Activated T-cell treated with anti-CD3 and anti-CD28 coated beads, Interleukin-2, amount 50 U/mL, for 1 hour (primary cell): ENCODE measurements at regions not wholly inside any gene's neighbourhood (a gene's known extent, or its start where the extent isn't known, plus 50 kb on each side); places are given as distances from the start of the nearest gene placed in this dataset.

Source experiments
- DNase-seq: peaks from one replicate; pipeline ENCODE4 v3.0.0-alpha.2; 2020

DNA sequence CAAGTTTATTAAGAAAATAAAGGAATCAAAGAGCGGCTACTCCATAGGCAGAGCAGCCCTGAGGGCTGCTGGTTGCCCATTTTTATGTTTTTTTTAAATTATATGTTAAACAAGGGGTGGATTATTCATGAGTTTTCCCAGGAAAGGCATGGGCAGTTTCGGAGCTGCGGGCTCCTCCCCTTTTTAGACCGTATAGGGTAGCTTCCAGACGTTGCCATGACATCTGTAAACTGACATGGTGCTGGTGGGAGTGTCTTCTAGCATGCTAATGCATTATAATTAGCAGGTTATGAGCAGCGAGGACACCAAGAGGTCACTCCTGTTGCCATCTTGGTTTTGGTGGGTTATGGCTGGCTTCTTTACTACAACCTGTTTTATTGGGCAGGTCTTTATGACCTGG, 301.8 kb downstream of the TFAP2C start:
- DNase-seq, result no peak

DNA sequence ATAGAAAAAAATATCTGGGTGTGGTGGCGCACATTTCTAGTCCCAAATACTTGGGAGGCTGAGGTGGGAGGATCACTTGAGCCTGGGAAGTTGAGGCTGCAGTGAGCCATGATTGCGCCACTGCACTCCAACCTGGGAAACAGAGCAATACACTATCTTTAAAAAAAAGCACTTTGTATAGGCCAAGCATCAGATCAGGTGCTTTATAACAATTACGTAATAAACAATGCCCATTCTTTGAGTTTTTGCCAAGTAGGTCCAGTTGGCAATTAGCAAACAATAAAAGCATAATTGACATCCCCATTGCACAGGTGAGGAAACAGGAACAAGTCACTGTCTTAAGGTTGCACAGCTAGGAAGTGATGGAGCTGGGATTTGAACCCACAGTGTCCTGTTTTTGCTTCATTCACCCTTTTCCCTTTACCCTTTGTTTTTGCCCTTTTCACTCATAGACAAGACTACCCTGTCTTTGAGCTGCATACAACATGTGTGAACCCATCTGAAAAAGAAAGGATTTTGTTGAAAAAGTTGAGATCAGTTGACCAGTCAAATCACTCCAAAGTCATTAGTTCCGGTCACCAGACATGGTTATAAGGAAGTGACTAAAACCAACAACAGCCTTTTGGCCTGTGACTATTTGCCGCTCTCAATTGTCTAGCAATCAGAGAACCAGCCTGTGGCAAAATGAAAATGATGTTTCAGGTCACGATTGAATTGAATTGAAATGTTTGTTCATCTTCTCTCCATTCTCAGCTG, 303.6 kb downstream of the TFAP2C start:
- no peak for DNase-seq

DNA sequence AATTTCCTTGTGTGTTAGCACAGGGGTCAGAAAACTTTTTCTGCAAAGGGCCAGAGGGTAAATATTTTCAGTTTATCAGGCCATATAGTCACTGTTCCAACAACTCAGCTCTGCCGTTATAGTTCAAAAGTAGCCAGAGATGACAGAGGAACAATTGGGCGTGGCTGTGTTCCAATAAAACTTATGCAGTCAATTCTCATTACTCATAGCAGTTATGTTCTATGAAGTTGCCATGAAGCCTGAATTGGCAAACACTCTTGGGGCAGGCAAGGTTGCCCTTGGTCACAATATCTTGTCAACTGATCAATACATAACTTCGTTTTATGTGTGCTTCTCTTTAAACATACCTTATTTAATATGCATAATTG, 304.2 kb downstream of the TFAP2C start:
- DNase-seq, result no peak

DNA sequence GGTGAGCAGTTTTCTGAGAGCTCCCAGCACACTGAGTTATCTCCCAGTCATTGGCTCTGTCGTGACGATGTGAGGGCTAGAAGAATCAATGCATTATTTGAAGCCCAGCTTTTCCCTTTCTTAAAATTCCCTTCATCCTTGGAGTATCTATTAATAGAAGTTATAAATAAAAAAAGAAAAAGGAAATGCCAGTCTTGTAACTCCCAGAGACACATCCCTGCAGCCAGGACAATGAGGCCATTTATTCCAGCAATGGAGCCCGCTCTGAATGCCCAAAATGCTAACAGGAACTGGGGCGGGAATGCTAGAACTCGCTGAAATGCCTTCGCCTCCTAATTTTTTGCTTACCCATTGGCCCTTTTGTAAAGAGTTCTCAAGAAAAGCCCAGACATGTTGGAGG, 305.8 kb downstream of the TFAP2C start:
- no peak for DNase-seq

DNA sequence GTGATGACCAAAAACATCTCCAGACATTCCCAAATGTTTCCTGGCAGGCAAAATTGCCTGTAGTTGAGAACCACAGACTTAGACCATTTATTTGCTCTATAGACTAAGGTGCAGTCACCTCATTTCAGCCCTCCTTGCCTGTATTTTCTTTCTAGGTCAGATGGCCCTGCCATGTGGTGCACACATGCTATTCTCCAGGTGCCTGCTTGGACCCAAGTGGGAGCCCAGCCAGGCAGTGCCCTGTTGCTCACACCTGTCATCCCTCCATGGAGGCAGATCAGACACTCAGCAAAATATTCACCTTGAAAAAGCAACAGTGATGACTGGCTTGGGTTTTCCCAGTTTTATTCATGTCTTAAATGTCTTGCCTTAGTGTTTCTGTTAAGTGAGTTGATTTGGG, 311.4 kb downstream of the TFAP2C start:
- no peak for DNase-seq

DNA sequence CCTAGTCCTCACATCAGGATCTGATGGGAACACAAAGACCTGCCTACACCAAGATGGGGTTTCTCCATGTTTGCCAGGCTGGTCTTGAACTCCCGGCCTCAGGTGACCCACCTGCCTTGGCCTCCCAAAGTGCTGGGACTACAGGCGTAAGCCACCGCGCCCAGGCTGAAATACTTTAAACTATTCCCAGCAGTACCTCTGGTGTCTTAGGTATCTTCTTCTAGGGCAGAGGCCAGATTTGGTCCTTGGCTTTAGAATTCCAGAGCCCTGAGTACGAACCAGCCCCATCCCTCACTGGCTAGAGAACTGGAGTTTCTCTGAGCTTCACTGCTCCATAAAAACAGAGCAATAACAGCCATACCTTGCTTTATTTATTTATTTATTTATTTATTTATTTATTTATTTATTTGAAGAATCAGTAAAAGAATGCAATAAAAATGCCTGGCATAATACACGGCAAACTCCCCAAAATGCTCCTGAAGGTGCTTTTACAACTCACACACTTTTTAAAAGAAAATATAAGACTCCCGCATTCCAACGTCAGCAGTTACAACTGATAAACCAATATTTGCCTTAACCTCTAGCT, 312.1 kb downstream of the TFAP2C start:
- DNase-seq, result no peak

DNA sequence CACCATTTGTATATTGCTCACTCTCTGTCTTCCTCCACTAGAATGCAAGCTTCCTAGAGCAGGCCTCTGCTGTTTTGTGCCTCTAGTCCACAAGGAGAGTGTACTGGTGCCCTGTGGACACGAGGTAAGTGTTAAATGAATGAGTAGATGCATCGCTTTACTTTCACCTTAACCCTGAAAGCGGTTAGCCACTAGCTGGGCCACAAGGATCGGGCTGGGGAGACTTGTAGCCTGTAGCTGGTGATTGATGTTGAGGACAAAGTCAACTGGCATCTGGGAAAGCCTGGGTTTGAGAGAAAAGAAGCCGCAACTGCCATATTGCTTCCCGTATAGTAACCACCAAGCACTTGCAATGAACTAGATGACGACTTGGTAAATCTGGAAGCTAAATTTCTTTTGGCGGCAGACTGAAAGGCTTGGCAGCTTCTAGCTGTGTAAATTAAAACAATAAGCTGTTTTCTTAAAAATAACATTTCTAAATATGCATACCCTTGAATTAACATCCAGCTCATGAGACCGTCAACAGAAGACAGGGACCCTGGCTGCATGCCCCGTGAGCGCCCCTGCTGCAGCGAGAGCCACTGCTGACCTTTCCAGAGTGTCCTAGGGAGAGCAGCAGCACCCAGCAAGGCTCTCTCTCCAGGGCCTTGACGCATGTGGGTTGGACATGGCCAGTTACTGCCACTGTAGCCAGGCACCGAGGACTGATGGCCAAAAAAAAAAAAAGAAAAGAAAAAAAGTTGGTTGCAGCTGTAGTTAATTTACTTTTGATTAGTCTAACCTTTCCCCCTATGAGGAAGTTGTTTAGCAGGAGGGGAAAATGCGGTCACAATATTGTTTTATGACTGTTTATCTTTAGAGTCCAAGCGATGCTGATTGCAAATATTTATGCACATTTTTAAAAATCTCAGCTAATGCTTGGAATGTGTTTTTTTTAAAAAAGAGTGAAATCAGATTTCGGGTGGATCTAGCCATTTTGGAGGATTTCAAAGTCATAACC, 315.1 kb downstream of the TFAP2C start:
- no peak for DNase-seq

DNA sequence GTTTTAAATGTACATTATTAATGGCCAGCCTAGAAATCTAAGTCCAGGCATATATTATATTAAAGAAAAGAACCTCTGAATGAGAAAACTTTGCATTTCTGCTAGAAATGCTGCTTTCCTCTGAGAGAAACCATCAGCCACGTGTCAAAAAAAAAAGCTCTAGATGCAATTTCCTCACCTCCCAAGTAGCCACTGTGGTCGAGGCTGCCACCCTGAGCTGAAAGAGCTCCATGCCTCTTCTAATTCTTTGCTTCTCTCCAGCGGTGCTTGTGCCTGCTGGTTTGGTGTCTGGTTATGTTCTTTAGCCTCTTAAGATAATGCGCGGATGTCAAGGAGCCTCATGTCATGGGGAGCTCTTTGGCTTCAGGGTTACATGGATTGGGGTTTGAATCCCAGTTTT, 316.0 kb downstream of the TFAP2C start:
- no peak for DNase-seq

DNA sequence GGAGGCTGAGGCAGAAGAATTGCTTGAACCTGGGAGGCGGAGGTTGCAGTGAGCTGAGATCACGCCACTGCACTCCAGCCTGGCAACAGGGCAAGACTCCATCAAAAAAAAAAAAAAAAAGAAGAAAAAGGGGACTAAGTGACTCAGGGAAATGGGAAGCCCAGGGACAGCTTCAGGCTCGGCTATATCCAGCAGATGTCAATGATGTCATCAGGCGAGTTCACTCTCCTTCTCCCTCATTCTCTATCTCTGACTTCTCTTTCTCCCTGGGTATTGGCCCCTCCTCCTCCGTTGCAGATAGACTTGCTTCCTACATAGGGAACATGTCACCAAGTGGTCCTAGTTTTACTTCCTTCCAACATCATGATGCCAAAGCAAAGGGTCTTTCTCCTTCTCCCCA, 316.8 kb downstream of the TFAP2C start:
- no peak for DNase-seq

DNA sequence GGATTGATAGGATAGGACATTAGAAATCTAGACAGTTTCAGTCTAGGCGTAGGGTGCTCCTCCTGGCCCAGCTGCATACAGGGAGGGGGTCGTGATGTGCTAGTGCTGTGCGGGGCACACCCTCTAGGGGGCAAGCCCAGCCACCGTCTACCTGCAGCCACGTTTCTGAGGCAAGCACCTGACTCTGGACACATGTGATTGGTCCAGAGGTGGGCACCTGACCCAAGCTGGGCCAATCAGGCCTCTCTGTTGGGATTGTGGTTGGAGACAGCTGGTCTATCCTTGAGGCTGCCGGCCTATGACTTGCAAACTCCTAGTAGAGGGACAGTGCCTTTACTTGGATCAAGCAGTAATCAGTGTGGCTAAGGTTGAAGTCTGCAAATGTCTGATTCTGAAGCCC, 317.1 kb downstream of the BMP7 start:
- DNase-seq, result no peak

DNA sequence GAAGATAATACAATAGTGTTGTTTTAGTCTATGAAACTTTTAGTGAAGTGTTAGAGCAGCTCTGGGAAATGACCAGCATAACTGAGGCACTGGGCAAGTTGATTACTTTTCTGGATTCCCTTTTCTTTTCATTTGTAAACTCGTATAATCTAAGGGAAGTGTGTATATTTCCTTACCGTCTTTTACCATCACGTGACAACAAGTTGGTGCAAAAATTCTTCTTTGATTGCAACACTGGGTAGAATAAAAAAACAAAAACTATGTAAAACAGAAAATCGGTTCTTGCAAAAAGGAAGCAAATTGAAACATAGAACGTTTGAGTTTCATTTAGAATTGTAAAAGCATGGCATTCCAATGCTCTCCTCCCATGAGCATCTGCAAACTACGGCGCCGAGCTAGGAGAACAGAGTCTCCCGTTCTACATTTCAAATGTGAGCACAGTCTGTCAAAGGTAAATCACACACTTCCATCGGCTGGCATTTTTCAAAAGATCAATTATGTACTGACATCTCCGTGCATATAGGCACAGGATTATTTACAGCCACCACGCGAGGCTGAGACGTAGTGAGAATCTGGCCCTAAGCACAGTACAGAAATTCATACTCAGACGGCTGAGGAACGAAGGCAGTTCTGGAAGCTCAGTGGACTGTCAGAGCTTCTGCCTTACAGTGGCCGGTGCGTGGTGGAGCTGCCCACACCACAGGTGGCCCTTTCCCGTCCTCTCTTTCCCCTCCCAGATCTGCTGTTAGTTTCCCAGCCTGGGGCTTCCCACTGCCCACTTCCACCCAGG, 314.0 kb downstream of the BMP7 start:
- DNase-seq, result no peak

DNA sequence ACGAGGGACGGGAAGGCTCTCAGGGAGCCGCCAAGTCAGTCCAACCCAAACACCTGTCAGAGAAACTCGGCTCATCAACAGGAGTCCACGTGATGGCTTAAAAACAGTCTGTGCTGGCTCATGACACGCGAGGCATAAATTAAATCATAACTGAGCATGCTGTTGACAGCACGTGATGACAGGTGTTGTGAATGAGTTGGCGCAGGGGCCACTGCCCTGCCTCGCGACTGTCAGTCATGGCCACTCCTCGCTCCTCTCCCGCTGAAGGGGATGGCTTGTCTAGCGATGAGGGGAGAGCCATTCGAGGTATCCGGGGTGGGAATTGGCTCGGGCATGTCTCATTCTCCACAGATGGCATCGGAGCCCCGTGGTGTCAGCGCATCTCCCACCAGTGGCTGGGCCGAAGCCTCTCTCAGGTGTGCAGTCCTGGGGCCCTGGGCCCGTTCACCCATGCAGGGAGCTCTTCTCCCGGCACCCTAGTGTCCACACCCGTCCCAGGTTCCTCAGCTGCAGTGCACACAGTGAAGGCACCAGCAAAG, 313.3 kb downstream of the BMP7 start:
- DNase-seq, result no peak

DNA sequence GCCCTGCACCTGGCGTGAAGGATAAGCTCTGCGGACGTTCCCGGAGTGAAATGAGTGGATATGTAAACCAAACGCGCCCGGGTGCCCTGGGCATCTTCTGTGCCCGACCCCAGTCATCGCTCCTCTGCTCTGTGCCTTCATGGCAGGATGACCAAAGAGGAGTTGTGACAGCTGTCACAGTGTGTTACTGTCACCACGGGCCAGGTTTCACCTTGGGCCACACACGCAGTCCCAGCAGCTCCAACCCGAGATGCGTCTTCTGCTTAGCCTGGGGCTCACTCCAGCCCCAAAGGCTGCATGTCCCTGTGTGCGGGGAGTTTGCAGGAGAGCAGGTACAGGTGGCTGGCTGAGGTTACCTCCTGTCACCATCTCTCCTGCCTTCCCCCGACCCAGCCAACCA, 311.6 kb downstream of the BMP7 start:
- no peak for DNase-seq

DNA sequence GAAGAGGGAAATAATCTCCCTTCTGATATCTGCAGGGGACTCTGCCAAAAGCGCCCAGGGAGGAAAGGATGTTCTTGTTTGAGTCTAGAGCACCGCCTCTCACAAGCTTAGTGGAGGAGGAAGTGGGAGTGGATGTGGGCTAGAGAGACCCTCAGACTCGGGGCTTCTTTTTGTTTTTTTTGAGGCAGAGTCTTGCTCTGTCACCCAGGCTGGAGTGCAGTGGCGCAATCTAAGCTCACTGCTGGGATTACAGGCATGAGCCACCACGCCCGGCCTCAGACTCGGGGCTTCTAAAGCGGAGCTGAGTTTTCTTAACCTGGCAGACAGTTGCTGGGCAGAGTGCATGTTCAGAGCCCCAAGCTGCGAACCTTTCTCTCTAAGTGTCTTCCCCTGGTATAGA, 310.8 kb downstream of the BMP7 start:
- DNase-seq, result no peak

DNA sequence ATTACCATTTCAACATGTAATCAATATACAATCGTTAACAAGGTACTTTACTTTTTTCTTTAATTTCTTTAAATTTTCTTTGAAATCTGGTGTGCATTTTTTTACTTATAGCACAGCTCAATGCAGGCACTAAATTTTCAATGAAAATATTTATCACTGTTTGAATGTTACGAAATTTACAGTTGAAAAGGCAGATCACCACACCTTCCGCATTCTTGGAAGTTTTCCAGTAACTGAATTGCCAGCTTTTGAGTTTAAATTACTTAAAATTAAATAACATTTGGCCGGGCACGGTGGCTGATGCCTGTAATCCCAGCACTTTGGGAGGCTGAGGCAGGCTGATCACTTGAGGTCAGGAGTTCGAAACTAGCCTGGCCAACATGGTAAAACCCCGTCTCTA, 309.9 kb downstream of the BMP7 start:
- DNase-seq, result no peak

DNA sequence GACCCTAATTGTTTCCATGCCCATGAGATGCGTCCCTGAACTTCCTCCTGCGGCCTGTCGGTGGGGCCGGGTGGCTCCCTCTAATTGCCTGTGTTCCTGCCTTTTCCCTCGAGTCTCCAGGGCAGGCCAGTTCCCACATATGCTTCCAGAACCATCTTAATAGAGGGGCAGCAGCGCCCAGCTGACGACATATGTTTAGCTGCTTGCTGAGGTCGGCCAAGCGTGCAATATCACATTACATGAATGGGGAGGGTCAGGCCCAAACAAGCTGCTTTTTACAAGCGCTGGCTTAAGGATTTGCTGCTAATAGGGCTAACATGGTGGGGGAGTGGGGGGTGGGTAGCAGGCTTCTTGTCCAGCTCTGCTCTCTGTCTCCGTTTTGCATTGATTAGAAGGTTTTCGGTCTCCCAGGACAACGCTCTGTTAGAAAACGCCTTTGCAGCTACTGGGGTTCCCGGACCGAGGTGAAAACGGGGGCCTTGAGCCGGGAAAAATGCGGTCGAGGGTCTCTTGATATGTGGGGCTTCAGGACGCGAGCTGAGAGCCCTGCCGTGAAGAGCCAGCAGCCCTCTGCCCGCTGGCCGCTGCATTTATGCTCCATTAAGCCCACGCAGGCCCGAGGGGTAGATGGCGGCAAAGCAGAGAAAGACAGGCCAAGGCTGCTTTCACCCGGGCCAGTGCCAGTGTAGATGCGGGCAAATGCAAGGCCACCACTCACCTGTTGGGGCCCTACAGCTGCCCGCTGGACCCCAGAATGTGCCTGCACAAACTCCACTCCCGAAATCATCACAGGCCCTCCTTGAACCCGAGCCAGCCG, 308.5 kb downstream of the BMP7 start:
- no peak for DNase-seq

DNA sequence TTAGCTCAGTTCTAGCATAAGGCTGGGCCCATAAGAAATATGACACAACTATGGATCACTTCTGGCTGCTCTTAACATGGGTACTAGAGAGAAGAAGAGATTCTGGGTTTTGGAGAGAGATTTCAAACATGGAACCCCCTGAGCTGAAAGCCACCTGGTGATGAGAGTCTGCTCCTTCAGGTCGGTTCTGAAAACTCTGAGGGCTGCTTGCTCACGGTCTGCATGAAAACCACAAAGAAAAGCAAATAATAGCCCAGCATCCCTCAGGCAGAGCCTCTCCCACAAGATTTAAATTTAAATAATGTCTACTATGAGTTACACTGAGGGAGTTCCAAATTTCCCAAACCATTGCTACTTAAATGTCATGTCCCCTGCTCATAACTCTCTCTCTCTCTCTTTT, 301.5 kb downstream of the BMP7 start:
- no peak for DNase-seq

DNA sequence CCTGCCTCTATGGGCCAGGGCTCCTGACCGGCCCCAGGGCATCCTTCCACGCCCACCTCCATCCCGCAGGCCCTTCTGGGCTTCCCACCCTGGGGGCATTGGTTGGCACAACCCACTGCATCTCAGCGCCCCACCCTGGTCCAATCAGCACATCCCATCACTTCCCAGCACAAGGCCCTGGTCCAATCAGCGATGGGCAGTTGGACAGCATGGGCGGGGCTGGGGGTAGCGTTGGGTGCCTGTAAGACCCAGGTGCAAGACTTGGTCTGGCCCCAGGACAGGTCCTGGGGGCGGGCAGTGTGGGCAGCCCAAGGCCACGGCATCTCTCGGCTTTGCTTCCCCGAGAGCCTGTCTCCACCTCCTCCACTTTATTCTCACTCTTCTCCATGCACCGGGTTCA, 298.5 kb downstream of the BMP7 start:
- DNase-seq, result no peak

DNA sequence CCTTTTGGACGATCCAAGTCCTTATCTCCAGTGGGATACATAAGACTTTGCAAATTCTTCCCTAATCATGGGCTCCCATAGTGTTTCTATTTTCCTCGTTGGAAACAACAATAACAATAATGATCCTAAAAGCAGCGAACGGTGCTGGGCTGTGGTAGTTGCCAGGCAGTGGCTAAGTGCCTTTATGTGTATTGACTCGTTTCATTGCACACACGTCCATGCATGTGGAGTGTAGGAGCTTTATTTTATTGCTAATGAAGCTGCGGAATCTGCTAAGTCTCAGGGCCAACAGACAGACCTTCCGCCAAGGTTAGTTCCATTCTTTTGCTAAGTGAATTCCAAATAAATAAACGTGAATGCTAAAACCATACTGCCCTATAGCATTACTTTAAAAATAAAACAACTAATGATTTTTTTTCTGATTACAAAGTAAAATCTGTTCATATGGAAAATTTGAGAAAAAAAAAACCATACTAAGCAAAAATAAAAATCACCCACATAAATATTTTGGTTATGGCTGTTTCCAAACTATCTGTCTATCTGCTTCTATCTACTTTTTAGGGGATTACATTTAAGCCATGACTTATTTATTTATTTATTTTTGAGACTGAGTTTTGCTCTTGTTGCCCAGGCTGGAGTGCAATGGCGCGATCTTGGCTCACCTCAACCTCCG, 297.9 kb downstream of the BMP7 start:
- DNase-seq, result no peak

DNA sequence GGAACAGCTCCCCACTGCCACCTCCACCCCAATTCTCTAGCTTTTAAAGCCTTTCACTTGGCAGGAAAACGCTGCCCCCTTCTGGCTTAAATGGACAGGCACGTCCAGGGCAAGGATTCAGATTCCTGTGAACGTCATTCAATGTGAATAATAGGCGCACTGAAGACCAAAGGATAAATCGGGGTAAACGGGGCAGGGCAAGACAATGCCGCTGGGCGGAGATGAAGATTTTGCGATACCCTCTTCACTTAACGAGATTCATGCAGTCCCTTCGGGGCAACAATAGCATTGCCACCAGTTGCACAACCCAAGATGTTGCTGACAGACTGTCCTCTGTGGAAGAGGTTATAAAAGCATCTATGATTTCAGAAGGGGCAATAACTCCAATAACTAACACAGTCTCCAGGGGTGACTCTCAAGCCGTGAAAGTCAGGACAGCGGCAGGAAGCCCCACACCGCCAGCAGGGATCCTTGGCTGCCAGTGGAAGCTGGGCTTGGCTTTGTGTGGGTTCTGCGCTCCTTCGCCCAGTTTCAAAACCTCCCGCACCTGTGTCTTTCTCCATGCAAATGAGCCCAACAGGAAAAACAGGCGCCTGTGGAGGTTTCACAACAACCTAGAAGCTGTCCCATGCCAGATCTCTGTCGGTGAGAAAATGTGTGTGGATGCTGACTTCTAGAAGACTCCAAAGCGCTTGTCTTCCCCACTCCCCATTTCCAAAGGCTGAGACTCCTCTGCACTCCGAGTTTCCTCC, 291.8 kb downstream of the BMP7 start:
- DNase-seq, result no peak

DNA sequence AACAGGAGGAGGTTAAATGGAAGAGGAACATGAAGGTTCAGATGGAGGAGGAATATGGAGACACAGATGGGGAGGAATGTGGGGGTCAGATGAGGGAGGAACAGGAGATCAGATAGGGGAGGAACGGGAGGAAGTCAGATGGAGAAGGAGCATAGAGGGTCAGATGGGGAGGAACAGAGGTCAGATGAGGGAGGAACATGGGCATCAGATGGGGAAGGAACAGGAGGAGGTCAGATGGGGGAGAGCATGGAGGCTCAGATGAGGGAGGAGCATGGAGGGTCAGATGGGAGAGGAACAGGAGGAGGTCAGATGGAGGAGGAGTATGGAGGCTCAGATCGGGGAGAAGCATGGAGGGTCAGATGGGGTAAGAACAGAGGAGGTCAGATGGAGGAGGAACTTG, 290.6 kb downstream of the BMP7 start:
- DNase-seq, result no peak
